Renal pelvis (tissue), 1 donor: ENCODE measurements at regions not wholly inside any gene's neighbourhood (a gene's known extent, or its start where the extent isn't known, plus 50 kb on each side); places are given as distances from the start of the nearest gene placed in this dataset.
"Not testable (repeated sequence)": the region's sequence is repeated elsewhere in the genome, so short reads cannot be mapped to it uniquely, and the experiment has no call there.

Source experiments
- DNase-seq: peaks from one replicate; pipeline ENCODE4 v3.0.0-alpha.2; 2013

DNA sequence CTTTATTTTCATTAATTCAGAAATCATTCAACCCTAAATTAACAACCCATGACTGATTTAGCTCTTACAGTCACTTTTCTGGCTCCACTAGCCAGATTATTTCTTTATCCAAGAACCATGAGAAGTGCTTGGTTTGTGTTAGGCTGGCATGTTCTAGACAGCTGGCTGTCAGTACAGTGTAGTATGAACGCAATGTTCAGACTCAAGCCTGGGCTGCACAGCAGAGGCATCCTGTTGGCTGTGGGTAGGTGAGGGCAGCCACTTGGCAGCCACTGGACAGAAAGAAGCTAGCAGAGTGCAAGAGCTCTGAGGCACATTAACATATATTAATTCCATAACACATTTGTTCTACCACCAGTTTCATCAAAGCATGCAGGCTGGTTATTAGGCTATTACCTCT, 522.9 kb upstream of the FSHR start:
- DNase-seq = no peak

DNA sequence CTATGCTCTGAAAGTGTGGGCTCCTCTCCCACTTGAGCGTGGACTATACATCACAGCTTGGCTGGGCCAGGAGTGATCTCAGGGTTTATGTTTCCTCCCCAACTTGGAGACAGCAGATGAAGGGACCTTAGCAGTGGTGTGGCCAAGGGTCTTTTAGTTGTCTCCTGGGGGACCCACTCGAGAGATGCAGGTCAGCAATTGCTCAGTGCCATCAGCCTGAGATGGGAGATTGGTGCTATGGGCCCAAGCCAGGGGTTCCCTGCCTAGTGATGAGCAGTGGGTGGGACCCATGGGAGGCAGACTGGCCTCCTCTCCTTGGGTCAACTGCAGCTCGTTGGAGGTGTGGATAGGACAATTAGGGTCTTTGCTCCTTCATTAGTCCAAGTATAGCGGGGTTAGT, 510.5 kb upstream of the FSHR start:
- no peak for DNase-seq

DNA sequence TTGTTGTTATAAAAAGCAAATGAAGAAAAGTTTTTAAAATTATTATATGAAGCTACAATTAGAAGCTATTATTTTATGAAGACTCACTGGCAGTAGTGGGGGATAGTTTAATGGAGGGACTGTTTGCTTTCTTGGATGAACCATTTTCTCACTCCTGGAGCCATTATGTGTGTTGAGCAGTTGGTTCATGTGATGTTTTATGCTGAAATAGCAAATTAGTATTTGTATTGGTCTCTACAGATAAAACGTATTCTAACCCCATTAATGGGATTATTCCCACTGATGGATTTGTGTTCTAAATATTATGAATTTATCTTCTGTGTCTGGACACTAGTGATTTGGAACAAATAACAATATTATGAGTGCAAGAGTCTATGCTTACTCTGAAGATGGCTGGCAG, 507.5 kb upstream of the FSHR start:
- DNase-seq = no peak

DNA sequence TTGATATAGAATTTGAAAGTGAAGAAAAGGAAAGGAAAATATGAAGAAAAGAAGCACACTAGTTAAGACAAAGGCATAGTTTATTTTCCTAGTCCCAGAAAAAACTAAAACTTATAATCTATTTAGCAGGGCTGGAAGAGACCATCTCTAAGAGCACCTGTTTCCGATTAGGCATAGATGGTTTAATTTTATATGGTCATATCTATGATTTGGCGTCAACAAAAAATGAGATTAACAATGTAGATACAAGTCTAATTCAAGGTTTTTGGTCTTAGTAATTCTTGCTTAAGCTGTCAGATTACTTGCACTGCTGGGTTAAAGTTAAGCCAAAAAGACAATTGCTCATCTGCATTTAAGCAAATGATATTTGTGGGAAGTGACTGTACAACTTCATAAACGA, 502.5 kb upstream of the FSHR start:
- no peak for DNase-seq

DNA sequence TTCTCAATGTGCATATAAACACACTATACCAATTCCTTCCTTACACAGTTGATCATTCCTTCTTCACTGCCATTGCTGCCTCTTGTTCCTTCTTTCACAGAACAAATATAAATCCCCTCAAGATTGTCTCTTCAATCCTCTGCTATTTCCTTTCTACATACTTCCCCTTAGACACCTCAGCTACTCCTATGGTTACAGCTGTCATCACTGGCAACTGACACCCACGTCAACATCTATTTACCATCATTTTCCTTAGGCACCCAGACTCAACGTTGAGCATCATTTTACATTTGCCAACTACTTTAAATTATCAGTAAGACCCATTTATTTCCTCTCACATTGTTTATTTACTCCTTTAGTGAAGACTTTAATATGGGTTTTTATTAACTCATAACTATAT, 488.8 kb upstream of the FSHR start:
- DNase-seq = no peak

DNA sequence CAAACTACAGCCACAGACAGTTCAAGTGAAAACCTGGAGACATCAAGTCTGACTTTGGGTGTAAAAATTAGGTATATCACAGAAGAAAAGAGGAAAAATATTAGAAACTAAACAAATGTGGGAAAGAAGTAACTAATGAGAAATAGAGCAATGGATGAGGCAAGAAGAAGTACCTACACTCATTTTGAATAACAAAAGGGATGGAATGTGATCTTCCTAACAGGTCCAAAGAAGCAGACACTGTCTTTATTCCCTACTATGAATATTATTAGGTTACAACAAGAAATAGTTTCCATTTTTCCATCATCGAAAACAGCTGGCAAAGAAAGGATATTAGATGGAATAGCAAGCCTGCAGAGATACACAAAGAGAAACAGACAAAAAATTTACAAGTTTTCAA, 486.3 kb upstream of the FSHR start:
- no peak for DNase-seq

DNA sequence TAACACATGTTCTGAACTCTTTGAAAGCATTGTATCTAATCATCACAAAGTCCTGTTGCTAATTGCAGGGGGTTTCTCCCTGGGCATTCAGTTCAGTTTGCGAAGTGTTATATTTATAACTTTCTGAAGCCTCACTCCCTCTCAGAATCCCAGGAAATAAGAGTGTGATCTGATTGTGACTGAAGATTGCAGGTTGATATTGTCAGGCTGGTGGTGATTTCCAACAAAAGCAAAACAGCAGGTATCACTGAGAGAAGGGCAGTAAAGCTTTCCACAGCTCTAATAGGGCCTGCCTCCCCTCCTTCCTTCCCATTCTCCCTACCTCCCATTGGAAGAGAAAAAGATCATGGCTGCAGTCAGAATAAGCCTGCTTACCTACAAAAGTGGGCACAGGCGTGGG, 466.7 kb upstream of the FSHR start:
- no peak for DNase-seq

DNA sequence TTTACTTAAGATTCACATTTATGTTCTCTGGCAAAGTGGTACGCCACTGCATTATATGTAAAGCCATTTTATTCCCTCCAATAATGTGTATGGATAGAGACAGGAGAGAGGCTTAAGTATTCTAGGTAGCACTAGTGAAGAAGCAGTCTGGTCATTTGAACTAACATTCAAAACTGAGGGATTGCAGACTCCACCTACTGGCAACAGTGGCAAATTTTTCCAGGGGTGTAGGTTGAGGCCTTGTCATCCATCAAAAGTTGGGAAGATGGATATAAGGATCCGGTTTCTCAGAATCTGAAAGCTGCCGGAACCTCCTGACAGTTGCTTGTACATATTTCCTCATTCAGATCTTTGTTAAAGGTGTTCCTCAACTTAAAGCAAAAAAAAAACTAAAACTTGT, 465.5 kb upstream of the FSHR start:
- DNase-seq = no peak

DNA sequence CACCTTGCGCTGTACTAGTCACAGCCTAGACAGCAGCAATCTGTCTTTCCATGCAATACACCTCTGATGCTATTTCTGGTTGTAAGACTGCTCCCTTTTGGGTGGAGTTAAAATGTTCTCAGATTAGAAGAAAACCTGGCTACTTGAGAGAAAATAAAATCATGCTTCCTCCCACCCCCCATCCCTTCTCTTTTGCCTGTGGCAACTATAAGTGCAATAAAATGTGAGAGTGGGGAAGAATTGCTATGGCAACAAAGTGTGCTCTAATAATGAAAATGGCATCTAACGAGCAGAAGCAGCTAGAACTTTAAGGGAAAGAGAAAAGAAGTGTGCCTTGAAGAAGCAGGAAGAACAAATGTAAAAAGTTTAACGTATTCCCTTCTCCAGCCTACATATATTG, 464.2 kb upstream of the FSHR start:
- no peak for DNase-seq

DNA sequence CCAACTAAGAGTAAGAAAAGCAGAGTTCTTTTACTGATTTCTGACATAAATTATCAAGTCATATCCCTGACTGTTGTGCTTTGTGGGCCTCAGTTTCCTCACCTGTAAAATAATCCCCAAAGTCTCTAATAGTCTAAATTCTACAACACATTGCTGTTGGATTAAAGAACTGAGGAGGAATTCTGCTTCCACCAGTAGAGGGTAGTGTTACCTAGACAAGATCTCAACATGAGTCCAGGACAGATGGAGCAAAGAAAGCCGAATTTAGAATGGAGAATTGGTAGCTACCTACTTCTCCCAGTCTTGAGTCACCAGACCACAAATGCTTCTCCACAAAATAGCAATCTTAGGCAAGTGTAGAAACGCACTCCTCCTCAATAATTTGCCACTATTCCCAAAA, 462.5 kb upstream of the FSHR start:
- DNase-seq = peak; percentile 11

DNA sequence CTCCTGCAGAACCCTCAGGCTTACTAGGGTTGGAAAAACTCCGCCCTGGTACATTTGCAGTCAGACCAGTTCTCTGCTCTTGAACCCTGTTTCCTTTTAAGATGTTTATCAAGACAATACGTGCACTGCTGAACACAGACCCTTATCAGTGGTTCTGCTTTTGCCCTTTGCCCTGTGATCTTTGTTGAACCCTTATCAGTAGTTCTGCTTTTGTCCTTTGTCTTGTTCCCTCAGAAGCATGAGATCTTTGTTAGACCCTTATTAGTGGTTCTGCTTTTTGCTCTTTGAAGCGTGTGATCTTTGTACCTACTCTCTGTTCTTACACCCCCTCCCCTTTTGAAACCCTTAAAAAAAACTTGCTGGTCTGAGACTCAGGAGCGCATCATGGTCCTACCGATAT, 457.5 kb upstream of the FSHR start:
- not testable (repeated sequence) for DNase-seq

DNA sequence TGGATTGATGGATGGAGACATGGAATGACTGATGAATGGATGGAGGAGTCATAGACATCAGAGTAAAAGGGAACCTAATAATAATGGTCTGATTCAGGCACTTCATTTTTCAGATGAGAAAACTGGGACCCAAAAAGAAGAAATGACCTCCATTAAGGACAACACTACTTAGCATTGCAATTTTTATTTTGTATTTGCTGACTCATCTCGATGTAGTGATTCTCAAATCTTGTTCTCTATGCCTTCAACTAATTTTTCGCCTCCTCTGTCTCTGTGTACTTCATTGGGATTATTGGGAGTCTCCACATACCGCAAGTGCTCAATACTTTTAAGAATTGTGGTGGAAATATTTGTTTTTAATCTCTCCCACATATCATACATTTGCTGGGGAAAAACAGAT, 446.2 kb upstream of the FSHR start:
- no peak for DNase-seq

DNA sequence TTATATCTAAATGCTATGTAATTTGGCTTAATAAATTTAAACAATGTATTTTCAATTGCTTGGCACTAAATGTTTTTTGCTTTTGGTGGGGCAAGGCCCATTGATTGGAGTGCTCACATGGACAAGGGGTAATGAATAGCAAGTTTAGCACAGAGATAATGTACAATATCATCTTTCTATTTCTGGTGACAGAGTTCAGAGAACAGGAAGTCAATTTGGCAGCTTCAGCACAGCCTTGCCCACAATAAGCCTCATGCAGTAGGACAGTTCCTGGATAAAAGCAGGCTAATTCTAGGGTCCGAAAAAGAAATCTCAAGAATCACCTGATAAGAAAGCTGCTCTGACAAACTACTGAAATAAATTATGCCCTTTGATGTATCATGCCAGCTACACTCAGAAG, 443.9 kb upstream of the FSHR start:
- no peak for DNase-seq

DNA sequence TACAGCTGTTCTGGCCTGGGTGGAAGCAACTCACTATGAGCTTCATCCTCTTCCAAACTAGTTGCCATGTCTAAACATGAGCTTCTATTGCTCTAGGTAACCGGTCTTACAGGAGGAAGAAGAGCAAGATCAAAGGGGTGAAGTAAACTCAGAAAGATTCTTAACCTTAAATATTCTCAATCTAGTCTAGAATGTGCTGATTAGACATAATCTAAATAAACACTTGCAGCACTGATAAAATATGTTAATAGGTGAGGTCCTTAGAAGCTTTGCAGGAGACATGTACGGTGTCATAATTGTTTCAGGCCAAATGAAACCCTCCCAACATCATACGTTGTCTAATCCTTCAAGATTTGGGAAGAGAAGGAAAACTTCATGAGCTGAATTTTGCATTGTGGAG, 431.6 kb upstream of the FSHR start:
- DNase-seq = no peak

DNA sequence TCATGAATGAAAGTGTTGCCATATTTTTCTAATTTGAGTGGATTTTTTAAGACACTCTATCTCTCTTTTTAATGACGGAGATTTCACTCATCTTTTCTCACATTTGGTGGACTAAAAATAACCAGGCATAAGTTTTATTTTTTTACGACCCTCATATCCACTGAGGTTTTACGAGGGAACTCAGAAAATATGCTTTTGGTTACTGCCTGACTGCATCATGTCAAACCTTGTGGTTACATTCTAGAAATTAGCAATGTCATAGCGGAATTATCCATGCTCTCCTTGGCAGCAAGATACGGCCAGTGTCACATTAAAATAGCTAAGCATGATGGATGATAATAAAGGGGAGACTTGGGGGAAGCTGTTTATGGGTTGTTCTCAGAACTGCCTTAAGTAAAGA, 428.6 kb upstream of the FSHR start:
- DNase-seq = peak; percentile 0

DNA sequence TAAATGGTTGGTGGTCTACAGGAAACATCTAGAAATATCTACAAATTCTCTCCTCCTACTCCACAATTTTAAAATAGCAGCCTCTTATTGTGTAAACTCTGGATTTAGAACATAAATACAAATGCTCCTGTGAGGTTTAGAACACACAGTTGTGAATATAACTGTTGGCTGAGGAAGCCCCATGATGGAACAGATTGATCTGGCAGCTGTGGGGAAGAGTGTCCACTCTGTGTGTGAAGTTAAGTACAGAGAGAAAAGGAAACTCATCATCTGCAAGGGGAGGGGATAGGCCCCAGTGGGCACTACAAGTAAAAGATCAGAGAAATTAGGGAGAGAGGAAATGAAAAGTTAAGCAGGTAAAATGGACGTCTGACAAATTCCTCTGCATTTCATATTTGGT, 422.7 kb upstream of the FSHR start:
- no peak for DNase-seq

DNA sequence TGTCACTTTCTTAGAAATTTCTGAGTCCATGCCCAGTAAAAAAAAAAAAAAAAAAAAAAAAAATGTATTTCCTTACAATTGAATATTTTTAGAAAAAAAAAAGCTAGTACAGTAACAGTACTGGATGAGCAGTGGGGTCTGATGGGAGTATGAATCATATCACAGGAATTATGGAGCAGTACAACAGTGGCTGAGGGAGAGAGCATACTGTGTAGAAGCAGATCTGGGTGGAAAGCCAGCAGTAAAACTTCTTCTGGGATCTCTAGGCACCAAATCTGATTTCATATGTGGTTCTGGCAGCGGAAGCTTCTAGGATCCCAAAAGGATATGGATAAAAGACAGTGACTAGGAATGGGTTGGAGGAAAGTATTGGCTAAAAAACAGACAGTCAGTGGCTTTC, 414.9 kb upstream of the FSHR start:
- DNase-seq = no peak

DNA sequence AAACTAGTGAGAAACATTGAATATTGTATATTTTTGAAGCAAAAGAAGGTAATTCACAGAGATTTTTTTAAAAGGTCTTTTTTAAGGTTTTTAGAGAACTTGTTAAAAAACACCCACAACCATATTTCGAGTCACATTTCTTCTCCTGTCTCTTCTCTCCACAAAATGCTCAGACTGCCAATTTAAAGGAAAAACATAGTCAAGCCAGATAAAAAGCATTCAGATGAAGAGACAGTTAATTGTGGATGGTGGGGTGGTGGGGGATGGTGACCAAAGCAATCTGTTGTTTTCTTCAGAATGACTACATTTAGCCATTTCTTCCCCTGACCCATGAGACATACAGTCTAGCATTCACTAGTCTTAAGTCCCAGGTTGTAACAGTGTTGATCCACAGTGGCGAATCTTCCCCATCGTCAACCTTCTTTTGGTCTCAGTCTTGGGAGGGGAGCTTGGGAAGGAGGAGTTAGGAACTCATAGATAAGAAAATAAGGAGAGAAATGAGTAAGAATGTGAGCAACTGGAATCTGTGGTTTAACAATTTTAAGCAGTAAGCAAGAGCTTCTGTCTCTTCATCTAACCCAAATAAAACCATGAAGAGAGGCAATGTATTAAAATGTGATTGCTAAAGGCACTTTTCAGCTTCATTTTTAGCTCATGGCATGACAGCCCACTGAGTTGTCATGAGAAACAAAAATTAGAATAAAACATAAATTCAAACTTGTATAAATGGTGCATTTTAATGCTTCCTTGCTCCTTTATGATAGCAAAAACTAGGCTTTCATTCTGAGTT, 413.7 kb upstream of the FSHR start:
- DNase-seq = no peak

DNA sequence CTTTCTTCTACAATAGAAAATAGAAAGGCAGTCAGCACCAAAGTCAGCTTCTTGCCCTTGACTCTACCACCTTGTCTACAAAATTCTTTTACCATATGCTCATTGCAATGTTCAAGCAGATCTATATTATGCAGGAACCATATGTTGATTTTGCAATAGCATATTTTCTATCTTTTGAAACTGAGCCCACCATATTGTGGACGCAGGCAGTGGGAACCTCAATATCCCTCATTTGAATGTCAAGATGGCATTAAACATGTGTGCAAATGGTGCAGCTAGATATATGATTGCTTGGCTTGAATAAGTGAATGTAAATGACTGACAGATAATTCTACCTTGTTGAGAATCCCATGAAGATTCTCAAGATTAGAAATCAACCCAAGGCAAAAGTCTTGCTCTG, 412.7 kb upstream of the FSHR start:
- no peak for DNase-seq

DNA sequence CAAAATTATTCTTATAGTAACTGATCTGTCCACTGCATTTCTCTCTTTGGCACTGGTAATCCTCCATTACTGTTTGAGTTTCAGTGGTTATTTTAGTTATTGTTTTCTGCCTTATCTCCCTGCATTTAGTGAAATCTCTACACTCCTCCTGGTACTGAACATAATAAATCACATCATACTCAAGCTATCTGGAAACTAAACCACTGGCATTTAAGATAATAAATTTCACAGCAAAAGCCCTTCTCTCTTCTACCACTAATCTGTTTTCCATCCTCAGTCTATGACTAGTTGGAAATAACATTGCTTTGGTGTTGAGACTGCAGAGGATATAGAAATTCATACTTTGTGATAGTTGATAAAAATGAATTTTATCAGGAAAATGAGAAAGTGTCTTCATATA, 399.3 kb upstream of the FSHR start:
- no peak for DNase-seq

DNA sequence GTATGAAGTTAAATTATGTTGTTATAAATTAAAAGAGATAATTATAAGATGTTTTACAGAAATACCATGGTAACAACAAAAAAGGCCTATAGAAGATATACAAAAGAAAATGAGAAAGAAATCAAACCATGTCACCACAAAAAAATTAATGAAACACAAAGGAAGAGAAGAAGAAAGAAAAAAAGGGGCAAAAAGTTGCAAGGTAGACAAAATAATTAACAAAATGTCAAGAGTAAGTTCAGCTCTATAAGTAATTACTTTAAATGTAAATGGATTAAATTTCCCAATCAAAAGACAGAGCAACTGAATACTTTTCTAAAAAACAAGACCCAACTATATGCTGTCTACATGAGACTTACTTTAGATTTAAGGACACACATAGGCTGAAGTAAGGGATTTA, 378.4 kb upstream of the FSHR start:
- DNase-seq = no peak

DNA sequence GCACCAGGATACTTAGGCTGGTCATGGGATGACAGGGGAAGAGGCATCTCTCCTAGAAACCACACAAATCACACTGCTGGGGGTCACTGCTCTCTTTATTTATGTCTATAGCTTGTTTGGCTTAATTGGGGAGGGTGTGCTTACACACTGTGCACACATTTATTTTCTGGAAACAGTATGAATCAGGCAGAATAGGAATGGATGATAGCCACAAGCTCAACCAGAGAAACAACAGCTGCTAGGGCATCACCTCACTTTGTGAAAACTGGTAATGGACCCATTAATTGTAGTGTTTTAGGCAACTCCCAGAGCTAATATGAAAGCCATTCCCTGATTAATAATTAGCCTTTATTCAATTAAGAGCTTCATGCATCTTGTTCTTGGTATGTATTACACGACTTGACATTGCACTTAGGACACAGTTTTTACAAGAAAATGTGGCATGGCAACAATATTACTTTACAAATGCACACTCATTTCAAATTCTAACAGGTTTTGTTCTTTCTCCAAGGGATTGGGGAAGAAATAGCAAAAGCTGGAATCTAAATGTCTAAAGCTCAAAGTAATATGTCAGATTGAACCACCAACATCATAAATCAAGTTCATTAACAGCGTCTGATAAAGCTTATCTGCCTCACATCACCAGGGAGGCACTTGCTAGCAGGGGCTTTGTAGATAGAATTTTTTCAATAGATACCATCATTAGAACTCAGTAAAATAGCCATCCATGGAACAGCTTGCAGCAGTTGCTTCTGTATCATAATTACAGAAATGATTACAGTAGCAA, 361.9 kb upstream of the FSHR start:
- no peak for DNase-seq

DNA sequence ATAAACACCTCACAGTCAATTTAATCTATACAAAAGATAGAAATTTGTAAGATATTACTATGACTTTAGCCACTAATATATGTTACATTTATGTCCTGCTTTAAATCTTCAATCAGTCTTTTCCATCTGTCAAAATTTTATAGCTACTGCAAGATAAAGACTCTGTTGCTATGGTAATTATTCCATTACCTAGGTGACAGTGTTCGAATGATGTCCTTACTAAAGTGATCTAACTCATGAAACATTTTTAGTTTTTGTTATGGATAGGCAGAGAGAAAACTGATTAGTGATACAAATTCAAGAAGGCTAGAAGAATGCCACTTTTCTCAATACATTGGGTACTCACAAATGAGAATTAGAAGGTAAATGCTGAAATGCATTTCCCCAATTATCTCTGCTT, 359.9 kb upstream of the FSHR start:
- no peak for DNase-seq

DNA sequence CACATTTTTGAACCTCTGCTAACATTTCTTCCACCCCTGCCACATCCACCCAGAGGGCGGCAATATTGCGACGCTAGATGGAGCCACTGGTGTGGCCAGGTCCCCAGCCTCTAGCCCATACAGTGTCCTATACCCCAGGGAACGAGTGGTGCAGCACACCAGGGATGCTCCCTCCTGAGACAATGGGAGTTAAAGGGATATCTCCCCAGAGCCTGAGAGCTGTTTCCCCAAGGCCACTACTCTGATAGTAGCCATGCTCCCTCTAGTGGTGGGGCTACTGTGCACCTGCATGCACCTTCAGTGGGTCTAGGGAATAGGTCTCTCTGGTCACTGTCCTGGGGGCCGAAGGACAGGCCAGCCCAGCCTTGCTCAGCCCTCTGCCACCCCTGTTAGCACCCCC, 336.4 kb upstream of the FSHR start:
- no peak for DNase-seq
